Neural progenitor cell (in vitro differentiated cells): ENCODE measurements at regions not wholly inside any gene's neighbourhood (a gene's known extent, or its start where the extent isn't known, plus 50 kb on each side); places are given as distances from the start of the nearest gene placed in this dataset.

ENCODE experiments used
- DNase-seq: peaks from one replicate; pipeline ENCODE4 v3.0.0-alpha.2; 2016; ENCODE audit warnings: low spot score
- H2AFZ ChIP-seq: fragments of 200-600 bp; sonication (generic); replicated peaks from 2 replicates; pipeline ENCODE4 v1.6.1; 2016; ENCODE audit warnings: antibody characterized with exemption
- H3F3A ChIP-seq: fragments of 200-600 bp; sonication (generic); 2 replicates; pipeline ENCODE4 v1.6.1; 2016; ENCODE audit warnings: antibody characterized with exemption, low read depth
- H3K27ac ChIP-seq: fragments of 200-600 bp; sonication (generic); 2 replicates; pipeline ENCODE4 v1.5.1; 2016; ENCODE audit warnings: mild to moderate bottlenecking
- H3K27me3 ChIP-seq: fragments of 200-600 bp; sonication (generic); 2 replicates; pipeline ENCODE4 v1.6.1; 2016; ENCODE audit warnings: mild to moderate bottlenecking, moderate library complexity
- H3K36me3 ChIP-seq: fragments of 200-600 bp; sonication (generic); 2 replicates; pipeline ENCODE4 v1.5.1; 2016
- H3K4me1 ChIP-seq: fragments of 200-600 bp; sonication (generic); 2 replicates; pipeline ENCODE4 v1.6.1; 2016; ENCODE audit warnings: mixed run types
- H3K4me2 ChIP-seq: fragments of 200-600 bp; sonication (generic); 2 replicates; pipeline ENCODE4 v1.6.1; 2016
- H3K4me3 ChIP-seq: fragments of 200-600 bp; sonication (generic); 2 replicates; pipeline ENCODE4 v1.5.1; 2016
- H3K79me2 ChIP-seq: fragments of 200-600 bp; sonication (generic); 2 replicates; pipeline ENCODE4 v1.6.1; 2016; ENCODE audit warnings: low read depth
- H3K9ac ChIP-seq: fragments of 200-600 bp; sonication (generic); 2 replicates; pipeline ENCODE4 v1.6.1; 2016
- H3K9me3 ChIP-seq: fragments of 200-600 bp; sonication (generic); 2 replicates; pipeline ENCODE4 v1.5.1; 2016; ENCODE audit warnings: low read depth
- H4K20me1 ChIP-seq: fragments of 200-600 bp; sonication (generic); 2 replicates; pipeline ENCODE4 v1.6.1; 2016; ENCODE audit warnings: low read depth
- H3K27ac Mint-ChIP-seq: 3 replicates; pipeline ENCODE4 v1.8.0; 2021; ENCODE audit warnings: mixed read lengths
- H3K27me3 Mint-ChIP-seq: 2 replicates; pipeline ENCODE4 v1.8.0; 2022; ENCODE audit warnings: low read depth, mild to moderate bottlenecking, inconsistent platforms, moderate library complexity, mixed read lengths; ENCODE audit not compliant: insufficient read depth
- H3K36me3 Mint-ChIP-seq: 3 replicates; pipeline ENCODE4 v1.8.0; 2021; ENCODE audit warnings: mixed read lengths
- H3K4me1 Mint-ChIP-seq: 3 replicates; pipeline ENCODE4 v1.8.0; 2021; ENCODE audit warnings: mixed read lengths
- H3K4me3 Mint-ChIP-seq: 3 replicates; pipeline ENCODE4 v1.8.0; 2021; ENCODE audit warnings: mild to moderate bottlenecking, moderate library complexity, mixed read lengths
- H3K9me3 Mint-ChIP-seq: 3 replicates; pipeline ENCODE4 v1.8.0; 2020; ENCODE audit warnings: mixed read lengths
- EZH2 ChIP-seq: fragments of 200-600 bp; sonication (generic); IDR thresholded peaks from 2 replicates; pipeline ENCODE4 v1.6.1; 2017; ENCODE audit warnings: antibody characterized with exemption, mild to moderate bottlenecking, moderate library complexity
- EZH2phosphoT487 ChIP-seq: fragments of 200-600 bp; sonication (generic); IDR thresholded peaks from 2 replicates; pipeline ENCODE4 v1.6.1; 2017; ENCODE audit warnings: antibody characterized with exemption
- TF ChIP-seq, protein P1 (sequence below): fragments of 200-600 bp; sonication (generic); IDR thresholded peaks from 2 replicates; pipeline ENCODE4 v1.5.1; 2017; ENCODE audit warnings: antibody characterized with exemption, mild to moderate bottlenecking

DNA sequence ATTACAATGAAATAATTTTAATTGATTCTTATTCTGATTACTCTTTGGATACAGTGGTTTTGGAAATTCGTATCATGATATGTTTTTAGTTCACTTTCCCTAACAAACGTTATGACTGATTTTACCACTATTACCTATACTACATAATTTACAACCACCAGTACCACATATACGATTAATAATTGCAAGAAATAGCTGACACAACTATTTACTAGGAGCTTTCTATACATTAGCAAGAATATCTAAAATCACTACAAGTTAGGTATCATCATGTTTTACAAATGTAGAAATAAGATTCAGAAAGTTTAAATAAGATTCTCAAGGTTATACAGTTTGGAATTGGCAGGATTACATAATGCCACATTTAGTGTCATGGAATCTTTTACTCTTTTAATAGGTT, 1401.1 kb upstream of the RAG2 start:
- no peak overlapping the region for H3K4me2 ChIP-seq
- no peak overlapping the region for H2AFZ ChIP-seq
- H3K4me1 ChIP-seq = no peaks in the 10 kb centered on the region
- no peak overlapping the region for H3K27ac ChIP-seq
- H3K36me3 Mint-ChIP-seq = no peaks in the 10 kb centered on the region
- H3K9me3 Mint-ChIP-seq = no peaks in the 10 kb centered on the region
- H3K9me3 ChIP-seq = no peaks in the 10 kb centered on the region
- H3F3A ChIP-seq = no peaks in the 10 kb centered on the region
- no peak for DNase-seq
- TF ChIP-seq, protein P1, sequence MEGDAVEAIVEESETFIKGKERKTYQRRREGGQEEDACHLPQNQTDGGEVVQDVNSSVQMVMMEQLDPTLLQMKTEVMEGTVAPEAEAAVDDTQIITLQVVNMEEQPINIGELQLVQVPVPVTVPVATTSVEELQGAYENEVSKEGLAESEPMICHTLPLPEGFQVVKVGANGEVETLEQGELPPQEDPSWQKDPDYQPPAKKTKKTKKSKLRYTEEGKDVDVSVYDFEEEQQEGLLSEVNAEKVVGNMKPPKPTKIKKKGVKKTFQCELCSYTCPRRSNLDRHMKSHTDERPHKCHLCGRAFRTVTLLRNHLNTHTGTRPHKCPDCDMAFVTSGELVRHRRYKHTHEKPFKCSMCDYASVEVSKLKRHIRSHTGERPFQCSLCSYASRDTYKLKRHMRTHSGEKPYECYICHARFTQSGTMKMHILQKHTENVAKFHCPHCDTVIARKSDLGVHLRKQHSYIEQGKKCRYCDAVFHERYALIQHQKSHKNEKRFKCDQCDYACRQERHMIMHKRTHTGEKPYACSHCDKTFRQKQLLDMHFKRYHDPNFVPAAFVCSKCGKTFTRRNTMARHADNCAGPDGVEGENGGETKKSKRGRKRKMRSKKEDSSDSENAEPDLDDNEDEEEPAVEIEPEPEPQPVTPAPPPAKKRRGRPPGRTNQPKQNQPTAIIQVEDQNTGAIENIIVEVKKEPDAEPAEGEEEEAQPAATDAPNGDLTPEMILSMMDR = no peak
- TF ChIP-seq EZH2phosphoT487 (no peak), EZH2 (no peak)
- no peaks in the 10 kb centered on the region for H3K4me1 Mint-ChIP-seq
- H3K4me3 ChIP-seq = no peak overlapping the region
- H4K20me1 ChIP-seq = no peaks in the 10 kb centered on the region
- no peak overlapping the region for H3K27ac Mint-ChIP-seq
- no peaks in the 10 kb centered on the region for H3K27me3 Mint-ChIP-seq
- H3K36me3 ChIP-seq = no peaks in the 10 kb centered on the region
- no peak overlapping the region for H3K4me3 Mint-ChIP-seq
- no peak overlapping the region for H3K9ac ChIP-seq
- H3K27me3 ChIP-seq = no peaks in the 10 kb centered on the region
- H3K79me2 ChIP-seq = no peaks in the 10 kb centered on the region

DNA sequence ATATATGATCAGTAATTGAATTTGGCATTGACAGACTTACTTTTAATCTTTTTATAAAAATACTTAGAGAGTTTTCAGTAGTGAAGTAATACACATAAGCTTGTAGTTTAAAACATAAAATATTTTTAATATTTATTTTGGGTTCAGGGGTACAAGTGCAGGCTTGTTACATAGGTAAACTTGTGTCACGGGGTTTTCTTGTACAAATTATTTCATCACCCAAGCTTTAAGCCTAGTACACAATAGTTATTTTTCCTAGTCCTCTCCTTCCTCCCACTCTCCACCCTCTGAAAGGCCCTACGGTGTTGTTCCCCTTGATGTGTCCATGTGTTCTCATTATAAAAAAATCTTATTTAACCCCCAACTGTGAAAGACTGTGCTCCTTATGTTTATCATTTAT, 1397.8 kb upstream of the RAG2 start:
- no peaks in the 10 kb centered on the region for H3K36me3 ChIP-seq
- H3K27ac ChIP-seq = no peak overlapping the region
- no peak overlapping the region for H3K4me3 ChIP-seq
- no peaks in the 10 kb centered on the region for H3K27me3 Mint-ChIP-seq
- H4K20me1 ChIP-seq = no peaks in the 10 kb centered on the region
- H3K4me1 Mint-ChIP-seq = no peaks in the 10 kb centered on the region
- H3K4me1 ChIP-seq = no peaks in the 10 kb centered on the region
- no peaks in the 10 kb centered on the region for H3K27me3 ChIP-seq
- no peak overlapping the region for H3K27ac Mint-ChIP-seq
- H3K9me3 ChIP-seq = no peaks in the 10 kb centered on the region
- DNase-seq = no peak
- no peak overlapping the region for H3K9ac ChIP-seq
- H3F3A ChIP-seq = no peaks in the 10 kb centered on the region
- H3K4me3 Mint-ChIP-seq = no peak overlapping the region
- no peaks in the 10 kb centered on the region for H3K36me3 Mint-ChIP-seq
- no peaks in the 10 kb centered on the region for H3K79me2 ChIP-seq
- TF ChIP-seq EZH2phosphoT487 (no peak), EZH2 (no peak)
- TF ChIP-seq, protein P1 = no peak
- peaks cover 2% of the 10 kb centered on the region for H3K9me3 Mint-ChIP-seq
- H2AFZ ChIP-seq = no peak overlapping the region
- H3K4me2 ChIP-seq = no peak overlapping the region

DNA sequence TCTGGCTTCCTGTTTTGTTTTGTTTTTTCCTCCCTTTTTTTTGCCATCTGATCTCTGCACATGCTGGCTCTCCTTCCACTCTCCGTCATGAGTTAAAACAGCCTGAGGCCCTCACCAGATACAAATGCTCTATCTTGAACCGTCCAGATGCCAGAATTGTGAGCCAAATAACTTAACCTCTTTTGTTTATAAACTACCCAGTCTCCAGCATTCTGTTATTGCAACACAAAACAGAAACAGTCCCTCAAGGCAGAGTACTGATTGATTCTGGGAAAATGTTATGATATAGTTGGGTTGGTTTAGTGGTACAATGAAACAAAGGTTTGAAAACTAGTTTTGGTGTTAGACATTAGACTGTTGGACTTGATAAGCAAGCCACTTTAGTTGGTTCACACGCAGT, 1390.0 kb upstream of the RAG2 start:
- Histone ChIP-seq H3K27ac (no peak overlapping the region), H3K4me3 (no peak overlapping the region), H3K9me3 (no peaks in the 10 kb centered on the region), H3F3A (no peaks in the 10 kb centered on the region), H3K9ac (no peak overlapping the region), H4K20me1 (no peaks in the 10 kb centered on the region), H3K79me2 (no peaks in the 10 kb centered on the region), H2AFZ (peak overlapping the region; percentile 66), H3K36me3 (no peaks in the 10 kb centered on the region), H3K27me3 (no peaks in the 10 kb centered on the region), H3K4me2 (no peak overlapping the region), H3K4me1 (no peaks in the 10 kb centered on the region)
- Mint-ChIP-seq H3K36me3 (no peaks in the 10 kb centered on the region), H3K27ac (no peak overlapping the region), H3K4me3 (no peak overlapping the region), H3K9me3 (peaks cover 2% of the 10 kb centered on the region), H3K27me3 (no peaks in the 10 kb centered on the region), H3K4me1 (peaks cover 2% of the 10 kb centered on the region)
- no peak for TF ChIP-seq EZH2phosphoT487
- no peak for TF ChIP-seq EZH2
- TF ChIP-seq, protein P1 = no peak
- no peak for DNase-seq

DNA sequence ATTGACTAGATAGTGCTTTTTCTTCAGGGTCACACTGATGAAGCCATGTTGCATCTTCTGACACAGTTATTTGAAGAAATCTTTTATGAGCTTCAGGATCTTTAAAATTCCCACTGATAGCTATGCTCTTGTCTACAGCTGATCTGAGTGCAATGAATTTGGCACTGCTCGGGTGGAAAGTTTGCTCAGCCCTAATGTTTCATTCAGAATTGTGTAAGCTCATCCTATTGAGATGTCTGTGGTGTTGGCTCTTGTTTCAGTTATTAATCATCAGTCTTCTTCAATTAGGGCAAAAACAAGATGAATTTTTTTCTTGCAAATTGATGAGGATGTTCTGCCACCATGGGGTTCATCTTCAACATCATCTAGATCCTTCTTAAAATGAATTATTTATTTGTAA, 1387.0 kb upstream of the RAG2 start:
- H3K4me3 Mint-ChIP-seq = no peak overlapping the region
- H3K36me3 Mint-ChIP-seq = no peaks in the 10 kb centered on the region
- Histone ChIP-seq H2AFZ (no peak overlapping the region), H3K27ac (no peak overlapping the region), H4K20me1 (no peaks in the 10 kb centered on the region), H3K36me3 (no peaks in the 10 kb centered on the region), H3K27me3 (no peaks in the 10 kb centered on the region), H3K79me2 (no peaks in the 10 kb centered on the region), H3K9ac (no peak overlapping the region), H3K4me1 (no peaks in the 10 kb centered on the region), H3K9me3 (no peaks in the 10 kb centered on the region), H3F3A (no peaks in the 10 kb centered on the region), H3K4me2 (no peak overlapping the region), H3K4me3 (no peak overlapping the region)
- DNase-seq = no peak
- H3K27ac Mint-ChIP-seq = no peak overlapping the region
- no peaks in the 10 kb centered on the region for H3K27me3 Mint-ChIP-seq
- no peaks in the 10 kb centered on the region for H3K9me3 Mint-ChIP-seq
- TF ChIP-seq EZH2 (no peak), EZH2phosphoT487 (no peak)
- TF ChIP-seq, protein P1 = no peak
- H3K4me1 Mint-ChIP-seq = peaks cover 2% of the 10 kb centered on the region
